WERI-Rb-1 (cell line): ENCODE measurements at regions not wholly inside any gene's neighbourhood (a gene's known extent, or its start where the extent isn't known, plus 50 kb on each side); places are given as distances from the start of the nearest gene placed in this dataset.
A peak's percentile ranks its signal among the peaks of the same experiment; 100 is the strongest.
"Not testable (repeated sequence)": the region's sequence is repeated elsewhere in the genome, so short reads cannot be mapped to it uniquely, and the experiment has no call there.

Source experiments
- DNase-seq: peaks from one replicate; pipeline ENCODE4 v3.0.0-alpha.2; 2020
- H3K27ac ChIP-seq: fragments of 250-450 bp; sonication (Bioruptor Pico); 2 replicates; pipeline ENCODE4 v1.5.1; 2020; ENCODE audit warnings: mild to moderate bottlenecking, moderate library complexity
- H3K27me3 ChIP-seq: fragments of 250-450 bp; sonication (Bioruptor Pico); 2 replicates; pipeline ENCODE4 v1.5.1; 2021; ENCODE audit warnings: mild to moderate bottlenecking, low read depth, moderate library complexity; ENCODE audit not compliant: insufficient read depth, severe bottlenecking
- H3K36me3 ChIP-seq: fragments of 250-450 bp; sonication (Bioruptor Pico); 2 replicates; pipeline ENCODE4 v1.5.1; 2020; ENCODE audit warnings: mild to moderate bottlenecking, moderate library complexity
- H3K4me3 ChIP-seq: 2 replicates; pipeline ENCODE4 v1.5.1; 2011; ENCODE audit warnings: low read depth, mild to moderate bottlenecking, control low read depth, low read length
- H3K9me3 ChIP-seq: fragments of 250-450 bp; sonication (Bioruptor Pico); 2 replicates; pipeline ENCODE4 v1.5.1; 2021; ENCODE audit warnings: mild to moderate bottlenecking, moderate library complexity; ENCODE audit not compliant: severe bottlenecking
- TF ChIP-seq, protein P1 (sequence below): IDR thresholded peaks from 2 replicates; pipeline ENCODE4 v1.5.1; 2011; ENCODE audit warnings: low read depth, mild to moderate bottlenecking, control low read depth, inconsistent platforms, low read length

DNA sequence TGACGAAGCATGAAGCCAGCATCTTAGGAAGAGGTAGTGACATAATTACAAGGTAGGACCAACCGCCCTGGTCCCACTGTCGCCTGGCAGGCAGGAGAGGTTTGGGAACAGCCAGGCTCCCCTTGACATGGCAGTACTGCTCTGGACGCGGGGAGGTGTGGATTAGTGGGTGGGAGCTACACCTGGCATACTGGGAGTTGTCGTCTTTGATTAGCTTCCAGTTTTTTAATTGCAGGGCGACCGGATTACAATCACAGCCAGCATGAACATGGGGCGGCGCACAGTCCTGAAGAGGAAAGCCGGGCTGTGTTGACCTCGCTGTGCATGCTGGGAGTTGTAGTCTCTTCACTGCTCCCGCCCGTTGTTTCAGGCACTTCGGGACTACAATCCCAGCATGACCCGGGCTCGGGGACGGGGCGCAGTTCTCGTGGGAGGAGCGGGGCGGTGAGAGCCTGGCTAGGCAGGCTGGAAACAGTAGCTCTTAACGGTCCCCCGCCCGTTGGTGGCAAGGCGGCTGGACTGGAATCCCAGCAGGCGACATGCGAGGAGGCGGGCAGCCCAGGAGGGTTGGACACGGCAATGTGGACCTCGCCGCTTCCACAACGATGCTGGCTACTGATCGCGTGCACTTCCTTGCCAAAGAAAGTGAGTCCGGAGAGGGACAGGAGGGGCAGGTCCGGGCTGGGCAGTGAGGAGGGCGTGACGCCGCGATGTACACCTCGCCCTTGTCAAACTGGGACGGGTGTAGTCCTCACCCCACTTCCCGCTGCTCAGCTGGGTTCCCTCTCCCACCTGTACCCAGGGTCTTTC, 98.0 kb upstream of the ZNF722 start:
- H3K27me3 ChIP-seq: no peaks in the 10 kb centered on the region
- TF ChIP-seq, protein P1, sequence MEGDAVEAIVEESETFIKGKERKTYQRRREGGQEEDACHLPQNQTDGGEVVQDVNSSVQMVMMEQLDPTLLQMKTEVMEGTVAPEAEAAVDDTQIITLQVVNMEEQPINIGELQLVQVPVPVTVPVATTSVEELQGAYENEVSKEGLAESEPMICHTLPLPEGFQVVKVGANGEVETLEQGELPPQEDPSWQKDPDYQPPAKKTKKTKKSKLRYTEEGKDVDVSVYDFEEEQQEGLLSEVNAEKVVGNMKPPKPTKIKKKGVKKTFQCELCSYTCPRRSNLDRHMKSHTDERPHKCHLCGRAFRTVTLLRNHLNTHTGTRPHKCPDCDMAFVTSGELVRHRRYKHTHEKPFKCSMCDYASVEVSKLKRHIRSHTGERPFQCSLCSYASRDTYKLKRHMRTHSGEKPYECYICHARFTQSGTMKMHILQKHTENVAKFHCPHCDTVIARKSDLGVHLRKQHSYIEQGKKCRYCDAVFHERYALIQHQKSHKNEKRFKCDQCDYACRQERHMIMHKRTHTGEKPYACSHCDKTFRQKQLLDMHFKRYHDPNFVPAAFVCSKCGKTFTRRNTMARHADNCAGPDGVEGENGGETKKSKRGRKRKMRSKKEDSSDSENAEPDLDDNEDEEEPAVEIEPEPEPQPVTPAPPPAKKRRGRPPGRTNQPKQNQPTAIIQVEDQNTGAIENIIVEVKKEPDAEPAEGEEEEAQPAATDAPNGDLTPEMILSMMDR: no peak
- peaks cover 11% of the 10 kb centered on the region for H3K9me3 ChIP-seq
- H3K36me3 ChIP-seq: no peaks in the 10 kb centered on the region
- no peak overlapping the region for H3K27ac ChIP-seq
- DNase-seq: no peak
- no peak overlapping the region for H3K4me3 ChIP-seq

DNA sequence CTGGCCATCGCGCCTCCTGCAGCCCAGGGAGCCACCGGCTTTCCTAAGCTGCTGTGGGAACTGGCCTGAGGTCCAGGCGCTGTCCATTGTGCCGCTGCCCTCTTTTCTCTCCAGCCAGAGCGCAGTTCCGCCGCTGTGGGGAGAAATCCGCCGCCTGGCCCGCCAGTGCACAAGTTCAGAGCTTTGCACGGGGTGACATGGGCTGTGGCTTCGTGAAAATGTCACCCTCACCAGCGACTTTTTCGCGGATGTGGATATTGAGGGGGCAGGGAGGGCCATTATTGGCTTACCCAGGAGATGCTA, 97.5 kb upstream of the ZNF722 start:
- H3K36me3 ChIP-seq, H3K4me3 ChIP-seq, H3K27me3 ChIP-seq, DNase-seq, H3K27ac ChIP-seq: not testable (repeated sequence)
- peaks cover 11% of the 10 kb centered on the region for H3K9me3 ChIP-seq

DNA sequence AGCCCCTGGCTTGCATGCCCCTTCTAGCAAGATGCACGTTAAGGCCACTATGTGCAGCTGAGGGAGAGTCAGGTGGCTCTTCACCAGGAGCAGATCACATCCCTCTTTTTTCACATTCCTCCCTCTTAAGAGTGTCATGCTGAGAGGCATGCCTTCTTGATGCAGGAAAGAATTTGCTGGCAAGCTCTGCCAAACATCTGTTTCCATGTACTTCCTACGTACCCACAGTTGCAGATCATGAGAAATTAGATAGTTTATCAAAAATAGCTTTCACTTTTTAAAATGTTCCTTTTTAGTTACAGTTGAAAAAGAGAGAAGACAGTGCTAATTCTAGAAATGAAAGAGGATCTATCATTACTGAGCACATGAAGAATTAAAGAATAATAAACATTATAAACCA, 79.7 kb upstream of the ZNF722 start:
- Histone ChIP-seq H3K27me3 (peaks cover 3% of the 10 kb centered on the region), H3K27ac (no peak overlapping the region), H3K9me3 (no peaks in the 10 kb centered on the region), H3K4me3 (no peak overlapping the region), H3K36me3 (no peaks in the 10 kb centered on the region)
- TF ChIP-seq, protein P1: no peak
- DNase-seq: no peak

DNA sequence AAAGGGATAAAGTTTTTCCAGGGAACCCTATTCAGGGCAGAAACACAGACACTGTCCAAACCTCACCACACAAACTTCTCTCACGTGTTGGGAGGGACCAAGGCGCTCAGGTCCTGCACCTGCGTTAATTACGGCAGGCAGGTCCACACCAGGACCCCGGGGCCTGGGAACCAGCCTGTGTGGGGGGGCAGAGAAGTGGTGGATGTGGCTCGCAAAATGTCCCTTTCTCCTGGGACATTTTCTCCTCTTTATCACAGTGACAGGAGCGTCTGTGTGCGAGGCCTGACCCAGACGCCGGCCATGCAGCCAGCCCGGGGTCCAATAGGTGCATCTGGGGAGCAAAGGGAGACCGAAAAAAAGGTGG, 73.4 kb upstream of the ZNF722 start:
- no peak overlapping the region for H3K4me3 ChIP-seq
- no peak for DNase-seq
- H3K27me3 ChIP-seq: peaks cover 3% of the 10 kb centered on the region
- H3K36me3 ChIP-seq: no peaks in the 10 kb centered on the region
- TF ChIP-seq, protein P1: no peak
- no peak overlapping the region for H3K27ac ChIP-seq
- peaks cover 9% of the 10 kb centered on the region for H3K9me3 ChIP-seq

DNA sequence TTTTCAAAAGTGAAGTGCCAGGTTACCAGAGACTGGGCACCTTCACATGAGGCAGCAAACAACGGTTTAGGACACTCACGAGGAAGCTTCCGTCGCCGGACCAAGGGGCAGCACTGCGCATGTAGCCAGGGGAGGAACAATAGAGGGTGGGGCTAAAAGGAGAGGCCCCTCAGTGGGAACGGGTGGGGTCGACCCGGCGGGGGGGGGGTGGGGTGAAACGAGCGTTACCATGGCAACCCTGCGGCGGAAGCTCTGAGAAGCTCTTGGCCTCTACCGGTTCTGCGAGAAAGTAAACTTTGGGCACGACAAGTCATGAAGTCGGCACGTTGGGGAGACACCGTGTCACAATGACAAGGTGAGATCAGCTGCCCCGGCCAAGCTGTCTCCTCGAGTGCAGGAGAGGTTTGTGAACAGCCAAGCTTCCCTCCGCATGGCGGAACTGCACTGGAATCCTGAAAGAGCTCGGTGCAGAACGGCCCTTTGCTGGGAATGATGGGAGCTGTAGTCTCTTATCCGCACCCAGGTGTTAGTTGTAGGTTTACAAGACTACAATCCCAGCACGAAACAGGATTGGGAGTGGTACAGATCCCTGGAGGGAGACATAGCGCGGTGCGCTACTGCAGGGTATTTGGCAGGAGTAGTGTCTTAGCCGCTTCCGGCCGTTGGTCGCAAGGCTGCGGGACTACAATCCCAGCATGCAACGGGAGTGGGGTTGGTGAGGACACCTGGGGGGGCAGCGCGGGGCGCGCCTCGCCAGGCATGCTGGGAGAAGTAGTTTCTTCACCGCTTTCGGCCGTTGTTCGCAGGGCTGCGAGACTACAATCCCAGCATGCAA, 72.8 kb upstream of the ZNF722 start:
- Histone ChIP-seq H3K27ac (no peak overlapping the region), H3K9me3 (peaks cover 13% of the 10 kb centered on the region), H3K27me3 (peaks cover 3% of the 10 kb centered on the region), H3K36me3 (no peaks in the 10 kb centered on the region), H3K4me3 (no peak overlapping the region)
- DNase-seq: peak; percentile 40
- TF ChIP-seq, protein P1: no peak

DNA sequence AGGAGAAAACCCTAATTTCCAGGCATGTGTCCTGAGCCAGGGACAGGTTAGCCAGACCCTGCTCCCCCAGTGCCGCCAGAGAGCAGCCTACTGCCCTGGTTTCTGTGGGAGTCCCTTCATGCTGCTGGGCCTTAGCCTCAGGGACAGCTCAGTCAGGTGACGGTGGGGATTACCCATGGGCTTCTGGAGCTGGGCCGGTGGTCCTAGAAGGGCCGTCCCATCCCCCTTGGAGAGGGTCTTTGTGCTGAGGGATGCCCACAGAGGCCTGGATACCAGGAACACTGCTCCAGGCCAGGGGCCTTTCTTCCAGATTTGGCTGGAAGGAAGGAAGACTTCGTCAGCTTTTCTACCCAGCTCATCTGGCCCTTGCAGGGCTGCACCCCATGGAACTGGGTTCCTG, 71.4 kb upstream of the ZNF722 start:
- Histone ChIP-seq H3K4me3 (no peak overlapping the region), H3K27me3 (peaks cover 2% of the 10 kb centered on the region), H3K27ac (no peak overlapping the region), H3K36me3 (no peaks in the 10 kb centered on the region), H3K9me3 (peaks cover 21% of the 10 kb centered on the region)
- TF ChIP-seq, protein P1: no peak
- DNase-seq: no peak
